ENCODE measurements at regions not wholly inside any gene's neighbourhood (a gene's known extent, or its start where the extent isn't known, plus 50 kb on each side); places are given as distances from the start of the nearest gene placed in this dataset.

DNA sequence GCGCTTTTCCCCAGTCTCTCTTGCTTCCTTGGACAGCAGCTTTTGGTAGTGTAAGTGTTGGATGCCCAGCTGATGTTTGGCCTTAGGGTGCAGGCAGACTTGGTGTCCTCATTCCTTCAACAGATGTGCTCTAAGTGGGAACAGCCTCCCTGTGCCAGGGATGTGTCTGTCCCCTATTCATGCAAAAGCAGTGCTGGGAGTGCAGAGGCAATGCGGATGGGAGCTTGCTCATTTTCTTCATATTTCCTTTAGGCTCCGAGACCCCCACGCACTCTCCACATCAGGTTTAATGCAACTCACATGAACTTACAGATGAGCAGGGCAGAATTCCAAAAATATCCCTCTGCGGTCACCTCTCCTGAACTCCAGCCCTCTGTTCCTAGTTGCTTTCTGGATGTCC is 96.1 kb downstream of the IER5 start:
- Histone ChIP-seq H2AK9ac (replicated peaks; ENCODE audit: low read depth, low read length, poor library complexity) (no peak overlapping the region), H3K9me3 (ENCODE audit: control insufficient read depth, insufficient read depth, low read length) (no peaks in the 10 kb centered on the region), H3K14ac (replicated peaks; ENCODE audit: low read depth, low read length) (no peak overlapping the region), H4K5ac (ENCODE audit: low read depth, low read length) (no peak overlapping the region), H4K91ac (ENCODE audit: insufficient read depth, low read depth, low read length) (no peak overlapping the region), H4K20me1 (ENCODE audit: insufficient read depth, low read length) (no peaks in the 10 kb centered on the region), H3K27ac (ENCODE audit: insufficient read depth, low read length) (no peak overlapping the region), H2BK15ac (ENCODE audit: low read depth, low read length) (no peak overlapping the region), H2BK5ac (ENCODE audit: low read depth, low read length, poor library complexity, severe bottlenecking) (no peak overlapping the region), H2AK5ac (ENCODE audit: low read depth, low read length) (no peak overlapping the region), H3K56ac (ENCODE audit: extremely low read depth, insufficient read depth, low read length) (no peak overlapping the region), H3K23ac (ENCODE audit: low read depth, low read length) (no peak overlapping the region), H3K18ac (ENCODE audit: low read depth, low read length) (no peak overlapping the region), H3K9ac (ENCODE audit: low read depth, low read length) (no peak overlapping the region), H3K4me3 (ENCODE audit: insufficient read depth, low read depth, low read length) (no peak overlapping the region), H2AFZ (replicated peaks; ENCODE audit: low read length, poor library complexity) (no peak overlapping the region), H2BK120ac (ENCODE audit: low read depth, low read length) (no peak overlapping the region), H2BK20ac (ENCODE audit: low read depth, low read length) (no peak overlapping the region), H4K8ac (ENCODE audit: low read depth in 2 of 2, low read length in 2 of 2) (no peak overlapping the region), H3K4me1 (ENCODE audit: control insufficient read depth, insufficient read depth, low read length) (no peaks in the 10 kb centered on the region), H3K4me2 (ENCODE audit: low read depth, low read length) (no peak overlapping the region), H3K9me1 (ENCODE audit: insufficient read depth, low read length) (no peaks in the 10 kb centered on the region), H3K4ac (ENCODE audit: low read depth, low read length) (no peak overlapping the region), H3K79me1 (ENCODE audit: low read depth in 1 of 2, low read length in 2 of 2) (no peaks in the 10 kb centered on the region), H3K27me3 (ENCODE audit: control insufficient read depth, insufficient read depth, low read length) (peaks cover 41% of the 10 kb centered on the region), H3K36me3 (ENCODE audit: control insufficient read depth, insufficient read depth, low read length) (no peaks in the 10 kb centered on the region)
- intact Hi-C loops (cut with micrococcal nuclease): no loop called here
- in situ Hi-C loops (cut with MboI; ENCODE audit: low sequenced_read_pairs): loop anchor here (5.0 kb wide), 1 partner anchor 238 kb away; no protein-coding TSS in a partner anchor
- 77% methylated on average over 2 of the region's 5 CpGs; no CpG with 5 or more reads in 1 of the 2 experiments for WGBS, 2 experiments (ENCODE audit: extremely low coverage in 2 of 2, insufficient read length in 1 of 2)
- ATAC-seq (ENCODE audit: low read depth) (no peak), DNase-seq (no peak)
- dilution Hi-C loops (cut with HindIII; ENCODE audit: low sequenced_read_pairs, unreplicated experiment): no loop called here
- ChIA-PET CTCF (no interaction called here), POLR2A (ENCODE audit: unreplicated experiment) (no interaction called here)
- TF ChIP-seq BHLHE40 (IDR thresholded peaks at IDR 0.05; ENCODE audit: low read depth, low read length): no peak
- no peak for TF ChIP-seq MAFK (IDR thresholded peaks at IDR 0.05; ENCODE audit: low read depth, low read length)
- TF ChIP-seq RCOR1 (IDR thresholded peaks at IDR 0.05; ENCODE audit: insufficient replicate concordance, low read length): no peak
- TF ChIP-seq, protein P1, sequence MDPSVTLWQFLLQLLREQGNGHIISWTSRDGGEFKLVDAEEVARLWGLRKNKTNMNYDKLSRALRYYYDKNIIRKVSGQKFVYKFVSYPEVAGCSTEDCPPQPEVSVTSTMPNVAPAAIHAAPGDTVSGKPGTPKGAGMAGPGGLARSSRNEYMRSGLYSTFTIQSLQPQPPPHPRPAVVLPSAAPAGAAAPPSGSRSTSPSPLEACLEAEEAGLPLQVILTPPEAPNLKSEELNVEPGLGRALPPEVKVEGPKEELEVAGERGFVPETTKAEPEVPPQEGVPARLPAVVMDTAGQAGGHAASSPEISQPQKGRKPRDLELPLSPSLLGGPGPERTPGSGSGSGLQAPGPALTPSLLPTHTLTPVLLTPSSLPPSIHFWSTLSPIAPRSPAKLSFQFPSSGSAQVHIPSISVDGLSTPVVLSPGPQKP (IDR thresholded peaks at IDR 0.05; ENCODE audit: borderline replicate concordance, low read depth, low read length): no peak
- TF ChIP-seq SMC3 (IDR thresholded peaks at IDR 0.05; ENCODE audit: low read depth, low read length): no peak
- TF ChIP-seq RAD21 (IDR thresholded peaks at IDR 0.05; ENCODE audit: low read length): no peak
- no peak for TF ChIP-seq MAZ (IDR thresholded peaks at IDR 0.05; ENCODE audit: borderline replicate concordance, low read depth, low read length)
- TF ChIP-seq NFE2L2 (IDR thresholded peaks at IDR 0.05; ENCODE audit: low read depth, low read length): no peak
- no peak for TF ChIP-seq CHD1 (IDR thresholded peaks at IDR 0.05; ENCODE audit: low read depth, low read length)
- TF ChIP-seq POLR2A (IDR thresholded peaks at IDR 0.05; ENCODE audit: low read depth, low read length): no peak
- no peak for TF ChIP-seq USF2 (IDR thresholded peaks at IDR 0.05; ENCODE audit: low read depth, low read length)
- TF ChIP-seq CTCF (conservative IDR thresholded peaks at IDR 0.05; ENCODE audit: low read depth, low read length): no peak
- TF ChIP-seq MXI1 (IDR thresholded peaks at IDR 0.05; ENCODE audit: borderline replicate concordance, low read depth, low read length): no peak
- no peak for TF ChIP-seq FOS (IDR thresholded peaks at IDR 0.05; ENCODE audit: low read depth, low read length)
- no peak for TF ChIP-seq CEBPB (IDR thresholded peaks at IDR 0.05; ENCODE audit: low read depth, low read length)
- TF ChIP-seq RFX5 (IDR thresholded peaks at IDR 0.05; ENCODE audit: low read depth, low read length): no peak
- no TSS peak for BruUV-seq (replicated peaks)

Measured in IMR-90 (cell line).